Activated T-cell treated with anti-CD3 and anti-CD28 coated beads, Interleukin-2, amount 50 U/mL, for 1 hour (primary cell): ENCODE measurements at regions not wholly inside any gene's neighbourhood (a gene's known extent, or its start where the extent isn't known, plus 50 kb on each side); places are given as distances from the start of the nearest gene placed in this dataset.

Experiments used
- DNase-seq: peaks from one replicate; pipeline ENCODE4 v3.0.0-alpha.2; 2020

- DNase-seq: no peak
Observed at GRCh38 chr11:10920205-10920604, 62.4 kb upstream of the ZBED5 start.

- no peak for DNase-seq
Observed at GRCh38 chr11:10918698-10919097, 60.8 kb upstream of the ZBED5 start.

GRCh38 chr11:10918275-10918674 is 60.4 kb upstream of the ZBED5 start:
- DNase-seq: no peak

- DNase-seq: no peak
Observed at GRCh38 chr11:10917802-10918201, 59.9 kb upstream of the ZBED5 start.

GRCh38 chr11:10916665-10917064 is 58.8 kb upstream of the ZBED5 start:
- DNase-seq: no peak

GRCh38 chr11:10914050-10914449 is 56.2 kb upstream of the ZBED5 start:
- no peak for DNase-seq

GRCh38 chr11:10913075-10913474 is 55.2 kb upstream of the ZBED5 start:
- DNase-seq: no peak

- DNase-seq: no peak
Observed at GRCh38 chr11:10911907-10912306, 54.1 kb upstream of the ZBED5 start.

GRCh38 chr11:10909141-10909883 is 51.5 kb upstream of the ZBED5 start:
- no peak for DNase-seq

- no peak for DNase-seq
Observed at GRCh38 chr11:10908215-10908951, 50.5 kb upstream of the ZBED5 start.
